ENCODE measurements at regions not wholly inside any gene's neighbourhood (a gene's known extent, or its start where the extent isn't known, plus 50 kb on each side); places are given as distances from the start of the nearest gene placed in this dataset.
A peak's percentile ranks its signal among the peaks of the same experiment; 100 is the strongest.

GRCh38 chr4:180640193-180640592, 1603.0 kb upstream of the TENM3 start:
- DNase-seq (ENCODE audit: low read depth): no peak
- no peak for TF ChIP-seq CTCF (IDR thresholded peaks at IDR 0.05; ENCODE audit: control insufficient read depth, extremely low read depth, insufficient read depth)
- no peak overlapping the region for H3K4me3 ChIP-seq (ENCODE audit: low read depth, low read length)

GRCh38 chr4:180641495-180641894, 1601.7 kb upstream of the TENM3 start:
- peak; percentile 29 for TF ChIP-seq CTCF (IDR thresholded peaks at IDR 0.05; ENCODE audit: control insufficient read depth, extremely low read depth, insufficient read depth)
- no peak for DNase-seq (ENCODE audit: low read depth)
- no peak overlapping the region for H3K4me3 ChIP-seq (ENCODE audit: low read depth, low read length)

GRCh38 chr4:180642732-180643131, 1600.5 kb upstream of the TENM3 start:
- no peak for TF ChIP-seq CTCF (IDR thresholded peaks at IDR 0.05; ENCODE audit: control insufficient read depth, extremely low read depth, insufficient read depth)
- no peak for DNase-seq (ENCODE audit: low read depth)
- H3K4me3 ChIP-seq (ENCODE audit: low read depth, low read length): no peak overlapping the region

- DNase-seq (ENCODE audit: low read depth): no peak
- H3K4me3 ChIP-seq (ENCODE audit: low read depth, low read length): no peak overlapping the region
- no peak for TF ChIP-seq CTCF (IDR thresholded peaks at IDR 0.05; ENCODE audit: control insufficient read depth, extremely low read depth, insufficient read depth)
These were observed 1592.9 kb upstream of the TENM3 start for GRCh38 chr4:180650273-180650672.

GRCh38 chr4:180652533-180652932, 1590.7 kb upstream of the TENM3 start:
- no peak for TF ChIP-seq CTCF (IDR thresholded peaks at IDR 0.05; ENCODE audit: control insufficient read depth, extremely low read depth, insufficient read depth)
- no peak for DNase-seq (ENCODE audit: low read depth)
- H3K4me3 ChIP-seq (ENCODE audit: low read depth, low read length): no peak overlapping the region

- no peak for DNase-seq (ENCODE audit: low read depth)
- no peak overlapping the region for H3K4me3 ChIP-seq (ENCODE audit: low read depth, low read length)
- no peak for TF ChIP-seq CTCF (IDR thresholded peaks at IDR 0.05; ENCODE audit: control insufficient read depth, extremely low read depth, insufficient read depth)
These were observed 1587.3 kb upstream of the TENM3 start for GRCh38 chr4:180655886-180656285.

GRCh38 chr4:180657881-180658280, 1585.3 kb upstream of the TENM3 start:
- TF ChIP-seq CTCF (IDR thresholded peaks at IDR 0.05; ENCODE audit: control insufficient read depth, extremely low read depth, insufficient read depth): no peak
- no peak overlapping the region for H3K4me3 ChIP-seq (ENCODE audit: low read depth, low read length)
- no peak for DNase-seq (ENCODE audit: low read depth)

All from LNCaP clone FGC (cell line).